Retinal pigment epithelial cell (primary cell): ENCODE measurements at regions not wholly inside any gene's neighbourhood (a gene's known extent, or its start where the extent isn't known, plus 50 kb on each side); places are given as distances from the start of the nearest gene placed in this dataset.

ENCODE experiments used
- DNase-seq: peaks from one replicate; pipeline ENCODE4 v3.0.0-alpha.2; 2010; ENCODE audit warnings: low read depth
- H3K4me3 ChIP-seq: 2 replicates; pipeline ENCODE4 v1.5.1; 2011; ENCODE audit warnings: mild to moderate bottlenecking, low read length, control low read depth, moderate library complexity
- CTCF ChIP-seq: conservative IDR thresholded peaks from 2 replicates; pipeline ENCODE4 v1.5.1; 2011; ENCODE audit warnings: low read depth, low read length, control low read depth, inconsistent platforms

- no peak overlapping the region for H3K4me3 ChIP-seq
- no peak for DNase-seq
- no peak for TF ChIP-seq CTCF
These were observed 95.9 kb upstream of the FAT1 start for GRCh38 chr4:186819342-186820086.

- no peak for TF ChIP-seq CTCF
These were observed 96.8 kb upstream of the FAT1 start for GRCh38 chr4:186820391-186820891.

GRCh38 chr4:186823989-186824388 lies 100.3 kb upstream of the FAT1 start:
- DNase-seq = no peak
- H3K4me3 ChIP-seq = no peak overlapping the region
- no peak for TF ChIP-seq CTCF

More at GRCh38 chr4:186820391-186820891, 96.8 kb upstream of the FAT1 start:
- H3K4me3 ChIP-seq = no peak overlapping the region
- DNase-seq = peak; percentile 36

GRCh38 chr4:186825069-186825468 lies 101.4 kb upstream of the FAT1 start:
- no peak for DNase-seq
- no peak for TF ChIP-seq CTCF
- H3K4me3 ChIP-seq = no peak overlapping the region

GRCh38 chr4:186826006-186826405 lies 102.3 kb upstream of the FAT1 start:
- no peak for TF ChIP-seq CTCF
- H3K4me3 ChIP-seq = no peak overlapping the region
- DNase-seq = no peak

- no peak for DNase-seq
- H3K4me3 ChIP-seq = no peak overlapping the region
- TF ChIP-seq CTCF = no peak
These were observed 103.3 kb upstream of the FAT1 start for GRCh38 chr4:186826846-186827533.

GRCh38 chr4:186827534-186827897 lies 103.9 kb upstream of the FAT1 start:
- H3K4me3 ChIP-seq = no peak overlapping the region
- no peak for DNase-seq
- no peak for TF ChIP-seq CTCF
